ENCODE measurements at regions not wholly inside any gene's neighbourhood (a gene's known extent, or its start where the extent isn't known, plus 50 kb on each side); places are given as distances from the start of the nearest gene placed in this dataset.

GRCh38 chr16:5907544-5907943 is 809.9 kb upstream of the EEF2KMT start:
- no peak for FAIRE-seq
- no peak for DNase-seq (ENCODE audit: low spot score in 2 of 2)

GRCh38 chr16:5906351-5906750 is 808.8 kb upstream of the EEF2KMT start:
- FAIRE-seq (no peak), DNase-seq (ENCODE audit: low spot score in 2 of 2) (no peak)

GRCh38 chr16:5905935-5906334 is 808.3 kb upstream of the EEF2KMT start:
- no peak for FAIRE-seq

GRCh38 chr16:5903832-5904231 is 806.2 kb upstream of the EEF2KMT start:
- DNase-seq (ENCODE audit: low spot score in 2 of 2), result no peak
- no peak for FAIRE-seq

More at GRCh38 chr16:5905935-5906334, 808.3 kb upstream of the EEF2KMT start:
- no peak for DNase-seq (ENCODE audit: low spot score in 2 of 2)

GRCh38 chr16:5903153-5903552 is 805.6 kb upstream of the EEF2KMT start:
- FAIRE-seq (no peak), DNase-seq (ENCODE audit: low spot score in 2 of 2) (no peak)

GRCh38 chr16:5900046-5900445 is 802.5 kb upstream of the EEF2KMT start:
- DNase-seq (ENCODE audit: low spot score in 2 of 2), result no peak
- FAIRE-seq, result no peak

- FAIRE-seq (no peak), DNase-seq (ENCODE audit: low spot score in 2 of 2) (no peak)
Measured at GRCh38 chr16:5895976-5896375, 798.4 kb upstream of the EEF2KMT start.

- no peak for FAIRE-seq
- no peak for DNase-seq (ENCODE audit: low spot score in 2 of 2)
Measured at GRCh38 chr16:5895137-5895536, 797.5 kb upstream of the EEF2KMT start.

GRCh38 chr16:5891296-5891695 is 793.7 kb upstream of the EEF2KMT start:
- DNase-seq (ENCODE audit: low spot score in 2 of 2), result peak in 1 of 2 donors; percentile 24
- FAIRE-seq, result no peak

GRCh38 chr16:5885521-5885920 is 787.9 kb upstream of the EEF2KMT start:
- FAIRE-seq (no peak), DNase-seq (ENCODE audit: low spot score in 2 of 2) (no peak)

GRCh38 chr16:5884996-5885395 is 787.4 kb upstream of the EEF2KMT start:
- DNase-seq (ENCODE audit: low spot score in 2 of 2), result no peak
- FAIRE-seq, result no peak

- DNase-seq (ENCODE audit: low spot score in 2 of 2) (no peak), FAIRE-seq (no peak)
Measured at GRCh38 chr16:5884339-5884738, 786.7 kb upstream of the EEF2KMT start.

- FAIRE-seq, result no peak
- DNase-seq (ENCODE audit: low spot score in 2 of 2), result no peak
Measured at GRCh38 chr16:5882087-5882640, 784.6 kb upstream of the EEF2KMT start.

GRCh38 chr16:5875416-5875815 is 777.8 kb upstream of the EEF2KMT start:
- DNase-seq (ENCODE audit: low spot score in 2 of 2) (no peak), FAIRE-seq (no peak)

GRCh38 chr16:5874899-5875298 is 777.3 kb upstream of the EEF2KMT start:
- FAIRE-seq, result no peak
- no peak for DNase-seq (ENCODE audit: low spot score in 2 of 2)

GRCh38 chr16:5873221-5873620 is 775.6 kb upstream of the EEF2KMT start:
- no peak for DNase-seq (ENCODE audit: low spot score in 2 of 2)
- no peak for FAIRE-seq

GRCh38 chr16:5870886-5871691 is 773.5 kb upstream of the EEF2KMT start:
- FAIRE-seq, result no peak

GRCh38 chr16:5867250-5867649 is 769.7 kb upstream of the EEF2KMT start:
- no peak for DNase-seq (ENCODE audit: low spot score in 2 of 2)
- no peak for FAIRE-seq

More at GRCh38 chr16:5870886-5871691, 773.5 kb upstream of the EEF2KMT start:
- DNase-seq (ENCODE audit: low spot score in 2 of 2), result no peak

GRCh38 chr16:5865236-5865635 is 767.6 kb upstream of the EEF2KMT start:
- DNase-seq (ENCODE audit: low spot score in 2 of 2) (no peak), FAIRE-seq (no peak)

GRCh38 chr16:5863071-5863606 is 765.5 kb upstream of the EEF2KMT start:
- FAIRE-seq (no peak), DNase-seq (ENCODE audit: low spot score in 2 of 2) (no peak)

GRCh38 chr16:5862103-5862840 is 764.7 kb upstream of the EEF2KMT start:
- no peak for FAIRE-seq
- no peak for DNase-seq (ENCODE audit: low spot score in 2 of 2)

Data from frontal cortex (tissue), 3 donors.